ENCODE measurements at regions not wholly inside any gene's neighbourhood (a gene's known extent, or its start where the extent isn't known, plus 50 kb on each side); places are given as distances from the start of the nearest gene placed in this dataset.

DNA sequence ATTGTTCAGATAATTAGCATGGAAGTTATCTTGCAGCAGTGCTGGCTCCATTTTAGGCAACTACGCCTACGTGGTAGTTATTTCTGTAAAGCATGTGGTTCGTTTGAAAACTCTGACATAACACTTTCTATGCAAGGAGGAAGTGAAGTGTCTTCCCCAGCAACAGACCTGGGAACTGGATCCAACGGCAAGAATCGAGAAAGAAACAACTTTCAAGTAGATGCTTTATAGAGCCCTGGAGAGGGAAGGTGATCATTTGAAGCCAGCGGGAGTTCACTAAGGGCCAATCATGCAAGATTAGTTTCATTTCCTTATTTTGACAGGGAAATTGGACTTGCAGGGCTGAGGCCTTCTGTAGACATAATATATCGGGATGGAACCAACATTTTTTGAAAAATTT is 218.3 kb downstream of the ACKR3 start:
- H3K27ac ChIP-seq = no peak overlapping the region
- no peaks in the 10 kb centered on the region for H3K36me3 ChIP-seq (ENCODE audit: insufficient read depth, low read length)
- TF ChIP-seq EZH2 (IDR thresholded peaks at IDR 0.05) (no peak), FOXP2 (optimal IDR thresholded peaks at IDR 0.05; ENCODE audit: control extremely low read depth, extremely low read length, insufficient read depth) (no peak)

DNA sequence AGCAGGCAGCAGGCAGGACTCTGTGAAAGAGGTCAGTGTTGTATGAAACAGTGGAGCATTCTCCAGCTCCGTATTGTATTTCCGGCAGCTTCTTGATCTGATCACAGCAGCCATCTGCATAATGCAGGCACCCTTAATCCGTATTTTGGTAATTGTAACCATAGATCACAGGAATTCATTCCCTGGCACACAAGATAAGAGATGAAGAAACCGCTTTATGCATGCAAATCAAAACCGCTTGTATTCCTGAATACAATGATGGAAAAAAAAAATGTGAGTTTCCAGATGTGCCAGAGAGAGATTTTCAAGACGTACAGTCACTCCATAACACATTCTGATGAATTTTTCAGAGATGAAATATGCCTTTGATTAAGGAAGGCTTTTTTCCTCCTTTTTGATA is 221.3 kb downstream of the ACKR3 start:
- DNase-seq (ENCODE audit: low read depth, low spot score) = no peak
- TF ChIP-seq EZH2 (IDR thresholded peaks at IDR 0.05) (peak; percentile 43), POLR2AphosphoS5 (IDR thresholded peaks at IDR 0.05; ENCODE audit: borderline replicate concordance, low read depth, low read length) (no peak)
- no peak overlapping the region for H3K9ac ChIP-seq (ENCODE audit: insufficient read length)
- H3K4me3 ChIP-seq = no peak overlapping the region
- no peak overlapping the region for H3K27ac ChIP-seq
- no peaks in the 10 kb centered on the region for H3K36me3 ChIP-seq (ENCODE audit: insufficient read depth, low read length)
- no peaks in the 10 kb centered on the region for H3K9me3 ChIP-seq (ENCODE audit: low read depth, low read length)

More for the DNA sequence above, 218.3 kb downstream of the ACKR3 start:
- no peak for DNase-seq (ENCODE audit: low read depth, low spot score)
- no peaks in the 10 kb centered on the region for H3K9me3 ChIP-seq (ENCODE audit: low read depth, low read length)
- H3K4me3 ChIP-seq = no peak overlapping the region
- no peak overlapping the region for H3K9ac ChIP-seq (ENCODE audit: insufficient read length)

DNA sequence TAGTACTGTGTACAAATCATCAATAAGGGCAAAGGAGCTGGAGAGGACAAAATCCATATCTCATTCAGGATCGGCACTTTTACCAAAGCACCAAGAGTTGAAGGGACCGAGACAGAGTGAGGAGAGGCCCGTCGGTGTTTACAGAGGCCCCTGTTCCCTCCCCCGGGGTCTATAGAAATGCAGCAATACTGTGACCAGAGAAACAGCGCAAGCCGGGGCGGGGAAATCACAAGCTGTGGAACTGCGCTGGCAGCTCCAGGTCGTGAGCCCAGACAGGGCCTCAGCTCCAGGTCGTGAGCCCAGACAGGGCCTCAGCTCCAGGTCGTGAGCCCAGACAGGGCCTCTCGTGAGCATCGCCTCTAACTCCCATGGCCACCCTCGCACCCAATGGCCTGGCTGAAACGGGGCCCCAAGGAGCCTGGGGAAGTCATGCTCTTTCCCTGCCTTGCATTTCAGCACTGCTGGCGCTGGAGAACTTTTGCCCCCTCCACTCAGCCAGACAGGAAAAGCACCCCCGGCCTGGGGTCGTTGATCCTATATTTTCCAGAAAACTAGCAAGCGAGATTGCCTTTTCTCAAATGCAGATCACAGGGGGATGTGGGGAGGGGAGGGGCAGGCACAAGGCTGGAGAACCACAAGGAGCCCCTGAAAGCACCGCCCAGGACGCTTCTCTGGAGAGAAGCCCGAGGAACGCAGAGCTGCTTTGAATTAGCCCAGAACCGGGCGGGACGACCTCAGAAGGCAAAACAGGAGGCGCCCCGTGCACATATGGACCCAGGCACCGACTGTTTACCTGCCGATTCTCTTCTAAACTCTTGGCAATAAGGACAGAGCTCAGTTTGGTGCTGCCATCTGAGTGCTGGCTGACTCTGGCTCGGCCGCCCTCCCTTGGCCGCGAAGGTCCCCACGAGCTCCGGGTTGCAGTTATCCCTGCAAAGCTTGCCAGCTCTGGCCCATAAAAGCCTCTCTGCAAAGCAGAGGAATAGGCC is 223.7 kb downstream of the ACKR3 start:
- TF ChIP-seq EZH2 (IDR thresholded peaks at IDR 0.05) (no peak), POLR2AphosphoS5 (IDR thresholded peaks at IDR 0.05; ENCODE audit: borderline replicate concordance, low read depth, low read length) (no peak), FOXP2 (optimal IDR thresholded peaks at IDR 0.05; ENCODE audit: control extremely low read depth, extremely low read length, insufficient read depth) (no peak)
- Histone ChIP-seq H3K9me3 (ENCODE audit: low read depth, low read length) (no peaks in the 10 kb centered on the region), H3K36me3 (ENCODE audit: insufficient read depth, low read length) (no peaks in the 10 kb centered on the region), H3K27ac (no peak overlapping the region), H3K4me3 (no peak overlapping the region), H3K9ac (ENCODE audit: insufficient read length) (no peak overlapping the region)
- no peak for DNase-seq (ENCODE audit: low read depth, low spot score)

DNA sequence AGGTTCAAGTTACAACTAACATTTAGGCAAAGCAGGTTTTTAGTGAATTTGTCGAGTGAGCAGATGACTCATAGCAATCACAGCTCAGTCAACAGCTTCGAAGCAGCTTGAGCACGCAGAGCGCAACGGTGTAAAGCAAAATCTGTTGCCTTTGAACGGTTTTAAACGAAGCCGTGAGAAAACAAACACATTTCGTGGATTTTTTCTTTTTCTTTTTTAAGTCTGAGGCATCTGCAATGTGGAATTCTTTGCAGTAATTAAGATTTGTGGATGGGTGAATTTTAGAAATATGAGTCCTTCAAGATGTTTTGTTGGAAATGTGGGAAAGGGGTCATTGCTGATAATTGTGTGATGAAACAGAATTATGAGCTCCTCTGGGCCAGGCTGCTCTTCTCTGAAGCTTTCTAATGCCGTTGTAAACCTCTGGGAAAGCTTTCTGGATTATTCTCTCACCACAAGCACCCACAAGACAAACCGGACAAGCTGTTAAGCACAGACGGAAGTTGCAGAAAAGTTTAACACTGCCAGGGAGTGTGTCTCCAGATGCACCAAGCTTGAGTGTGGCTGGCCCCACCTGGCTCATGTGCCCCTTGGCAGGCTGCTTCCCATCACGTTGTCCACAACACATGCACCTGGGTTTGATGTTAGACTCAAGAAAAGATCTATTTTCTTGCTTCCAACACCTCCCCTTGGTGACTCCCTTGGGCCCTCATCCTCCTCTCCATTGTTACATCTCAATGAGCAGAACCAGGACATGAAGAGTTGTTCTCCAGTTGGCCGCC is 224.7 kb downstream of the ACKR3 start:
- Histone ChIP-seq H3K27ac (no peak overlapping the region), H3K36me3 (ENCODE audit: insufficient read depth, low read length) (no peaks in the 10 kb centered on the region), H3K4me3 (no peak overlapping the region), H3K9ac (ENCODE audit: insufficient read length) (no peak overlapping the region), H3K9me3 (ENCODE audit: low read depth, low read length) (no peaks in the 10 kb centered on the region)
- TF ChIP-seq EZH2 (IDR thresholded peaks at IDR 0.05) = no peak
- no peak for TF ChIP-seq FOXP2 (optimal IDR thresholded peaks at IDR 0.05; ENCODE audit: control extremely low read depth, extremely low read length, insufficient read depth)
- no peak for TF ChIP-seq POLR2AphosphoS5 (IDR thresholded peaks at IDR 0.05; ENCODE audit: borderline replicate concordance, low read depth, low read length)
- no peak for DNase-seq (ENCODE audit: low read depth, low spot score)

DNA sequence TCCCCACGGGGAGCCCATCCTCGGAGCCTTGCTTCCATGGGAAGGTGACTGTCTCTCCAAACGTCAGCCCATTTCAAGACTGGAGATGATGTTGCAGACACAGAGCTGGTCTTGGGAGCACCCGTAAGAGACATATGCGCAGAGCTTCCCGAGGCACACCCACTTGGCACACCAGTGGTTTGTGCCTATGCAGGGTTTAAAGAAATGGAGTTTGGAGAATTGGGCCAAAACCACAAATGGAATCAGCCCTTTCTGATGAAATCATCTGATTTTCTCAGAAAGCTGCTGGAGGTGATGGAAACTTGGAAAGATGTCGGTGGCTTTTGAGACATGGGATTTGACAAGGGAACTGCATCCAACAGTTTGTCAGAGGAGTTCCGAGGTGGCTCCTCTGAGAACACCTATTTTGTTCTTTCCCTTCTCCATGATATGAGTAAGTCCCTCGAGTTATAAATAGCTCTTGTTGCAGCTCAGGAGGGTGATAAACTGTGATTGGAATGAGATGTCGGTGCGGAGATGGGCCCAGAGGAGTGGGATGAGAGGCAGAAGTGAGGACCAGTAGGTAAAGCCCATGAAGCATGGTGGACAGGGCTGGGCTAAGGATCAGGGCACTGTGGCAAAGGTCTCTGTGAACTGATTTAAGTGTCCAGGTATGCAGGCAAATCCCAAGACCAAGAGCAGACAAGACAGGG is 225.7 kb downstream of the ACKR3 start:
- TF ChIP-seq FOXP2 (optimal IDR thresholded peaks at IDR 0.05; ENCODE audit: control extremely low read depth, extremely low read length, insufficient read depth) = no peak
- no peak for TF ChIP-seq POLR2AphosphoS5 (IDR thresholded peaks at IDR 0.05; ENCODE audit: borderline replicate concordance, low read depth, low read length)
- no peak for TF ChIP-seq EZH2 (IDR thresholded peaks at IDR 0.05)
- Histone ChIP-seq H3K27ac (no peak overlapping the region), H3K36me3 (ENCODE audit: insufficient read depth, low read length) (no peaks in the 10 kb centered on the region), H3K9me3 (ENCODE audit: low read depth, low read length) (no peaks in the 10 kb centered on the region), H3K9ac (ENCODE audit: insufficient read length) (no peak overlapping the region), H3K4me3 (no peak overlapping the region)
- DNase-seq (ENCODE audit: low read depth, low spot score) = no peak

DNA sequence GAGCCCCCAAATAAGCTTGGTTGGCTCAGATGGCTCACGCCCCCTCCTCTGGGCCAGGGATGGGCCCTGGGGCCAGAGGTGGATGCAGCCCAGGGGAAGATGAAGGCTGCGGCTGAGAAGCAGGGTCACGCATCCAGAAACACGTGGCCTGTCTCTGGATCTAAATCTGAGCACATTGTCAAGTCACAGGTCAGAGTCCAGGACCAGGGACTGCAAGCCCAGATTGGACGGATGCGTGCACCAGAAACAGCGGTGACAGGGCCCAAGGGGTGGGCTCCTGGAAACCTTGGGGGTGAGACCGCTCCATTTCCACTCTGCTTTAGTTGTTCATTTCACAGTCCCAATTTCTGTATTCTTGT is 226.2 kb downstream of the ACKR3 start:
- no peaks in the 10 kb centered on the region for H3K36me3 ChIP-seq (ENCODE audit: insufficient read depth, low read length)
- H3K9me3 ChIP-seq (ENCODE audit: low read depth, low read length) = no peaks in the 10 kb centered on the region
- no peak overlapping the region for H3K27ac ChIP-seq
- no peak for TF ChIP-seq EZH2 (IDR thresholded peaks at IDR 0.05)
- TF ChIP-seq POLR2AphosphoS5 (IDR thresholded peaks at IDR 0.05; ENCODE audit: borderline replicate concordance, low read depth, low read length) = no peak
- TF ChIP-seq FOXP2 (optimal IDR thresholded peaks at IDR 0.05; ENCODE audit: control extremely low read depth, extremely low read length, insufficient read depth) = no peak
- DNase-seq (ENCODE audit: low read depth, low spot score) = no peak
- no peak overlapping the region for H3K4me3 ChIP-seq
- H3K9ac ChIP-seq (ENCODE audit: insufficient read length) = no peak overlapping the region

DNA sequence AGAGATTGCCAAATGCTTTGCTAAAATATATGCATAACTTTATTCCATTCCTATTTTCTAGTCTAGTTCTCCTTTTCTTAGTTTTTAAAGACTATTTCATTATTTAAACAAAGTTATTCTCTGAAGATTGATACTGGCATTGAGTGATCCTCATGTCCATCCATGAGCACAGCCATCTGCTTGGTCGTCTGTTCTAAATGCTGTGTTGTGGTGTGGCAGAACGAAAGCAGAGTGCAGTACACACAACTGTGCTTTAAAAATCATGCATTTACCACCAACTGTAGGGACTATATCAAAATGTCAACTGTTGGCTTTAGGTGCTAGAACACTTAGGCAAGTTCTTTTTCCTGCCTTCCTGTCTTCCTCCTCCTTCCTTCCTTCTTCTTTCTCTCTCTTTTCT is 226.6 kb downstream of the ACKR3 start:
- H3K9me3 ChIP-seq (ENCODE audit: low read depth, low read length) = no peaks in the 10 kb centered on the region
- H3K9ac ChIP-seq (ENCODE audit: insufficient read length) = no peak overlapping the region
- no peak for DNase-seq (ENCODE audit: low read depth, low spot score)
- no peak overlapping the region for H3K27ac ChIP-seq
- no peak overlapping the region for H3K4me3 ChIP-seq
- TF ChIP-seq EZH2 (IDR thresholded peaks at IDR 0.05) = no peak
- H3K36me3 ChIP-seq (ENCODE audit: insufficient read depth, low read length) = no peaks in the 10 kb centered on the region

DNA sequence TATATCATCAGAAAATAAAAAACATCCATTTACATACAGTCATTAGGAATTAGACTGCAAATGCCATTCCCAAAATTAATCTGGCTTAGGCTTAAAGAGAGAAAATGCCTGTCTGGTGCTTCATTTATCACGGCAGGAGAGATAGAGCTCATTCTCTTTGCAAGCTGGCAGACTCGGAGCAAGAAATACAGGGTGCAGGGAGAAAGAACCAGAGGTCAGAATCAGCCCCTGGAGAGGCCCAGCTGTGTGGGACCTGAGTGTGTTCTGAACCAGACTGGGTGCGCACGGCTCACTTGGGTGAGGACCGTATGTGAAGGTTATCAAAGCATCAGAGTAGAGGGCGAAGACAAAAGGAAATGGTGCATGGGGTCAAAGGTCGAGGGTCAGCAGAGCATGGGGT is 227.8 kb downstream of the ACKR3 start:
- Histone ChIP-seq H3K4me3 (no peak overlapping the region), H3K27ac (no peak overlapping the region), H3K9me3 (ENCODE audit: low read depth, low read length) (no peaks in the 10 kb centered on the region), H3K9ac (ENCODE audit: insufficient read length) (no peak overlapping the region), H3K36me3 (ENCODE audit: insufficient read depth, low read length) (no peaks in the 10 kb centered on the region)
- no peak for DNase-seq (ENCODE audit: low read depth, low spot score)
- TF ChIP-seq EZH2 (IDR thresholded peaks at IDR 0.05) (no peak), FOXP2 (optimal IDR thresholded peaks at IDR 0.05; ENCODE audit: control extremely low read depth, extremely low read length, insufficient read depth) (no peak), POLR2AphosphoS5 (IDR thresholded peaks at IDR 0.05; ENCODE audit: borderline replicate concordance, low read depth, low read length) (no peak)
